SK-N-SH (cell line): ENCODE measurements at regions not wholly inside any gene's neighbourhood (a gene's known extent, or its start where the extent isn't known, plus 50 kb on each side); places are given as distances from the start of the nearest gene placed in this dataset.

ENCODE experiments used
- CTCF ChIA-PET: fragments of 300-600, 350-600 bp; formaldehyde crosslinking; extraction: SDS; loops from one replicate; lab custom pipeline; 2021; lab: Yijun Ruan, JAX
- POLR2A ChIA-PET: fragments of 350-600 bp; sonication (Branson Sonifier 250); formaldehyde crosslinking; extraction: SDS; loops from one replicate; lab custom pipeline; 2020; ENCODE audit warnings: antibody characterized with exemption, inconsistent platforms; lab: Yijun Ruan, JAX
- DNase-seq: peaks from one replicate; pipeline ENCODE4 v3.0.0; 2012
- H2AFZ ChIP-seq: fragments of 200-600 bp; sonication (generic); 2 replicates; pipeline ENCODE4 v1.8.1; 2016; ENCODE audit warnings: antibody characterized with exemption, mild to moderate bottlenecking, low read depth
- H3F3A ChIP-seq: fragments of 200-600 bp; sonication (generic); replicated peaks from 2 replicates; pipeline ENCODE3; 2016; ENCODE audit warnings: antibody characterized with exemption, mild to moderate bottlenecking; ENCODE audit not compliant: insufficient read depth
- H3K27ac ChIP-seq, 2 experiments: fragments of 200-500 bp in 1 of 2; fragments of 200-600 bp in 1 of 2; sonication (Bioruptor generic) in 1 of 2; sonication (generic), shearing (Covaris generic) in 1 of 2; 2 replicates each; pipeline versions ENCODE4 v1.5.1 to v1.6.1; 2014 to 2016; ENCODE audit warnings: low read depth in 2 of 2, inconsistent platforms in 1 of 2, low read length in 1 of 2, mild to moderate bottlenecking in 1 of 2, mixed read lengths in 1 of 2
- H3K27me3 ChIP-seq: fragments of 200-600 bp; sonication (generic), shearing (Covaris generic); 2 replicates; pipeline ENCODE4 v1.6.1; 2016; ENCODE audit warnings: mixed run types; ENCODE audit not compliant: insufficient read depth
- H3K36me3 ChIP-seq, 2 experiments: fragments of 200-500 bp in 1 of 2; fragments of 200-600 bp in 1 of 2; sonication (Bioruptor generic) in 1 of 2; sonication (generic) in 1 of 2; replicated peaks in 1 of 2; 2 replicates each; pipeline versions ENCODE3 to v1.5.1; 2014 to 2016; ENCODE audit warnings: low read length in 1 of 2, mild to moderate bottlenecking in 1 of 2; ENCODE audit not compliant: insufficient read depth in 2 of 2, control insufficient read depth in 1 of 2
- H3K4me1 ChIP-seq, 2 experiments: fragments of 200-500 bp in 1 of 2; fragments of 200-600 bp in 1 of 2; sonication (Bioruptor generic) in 1 of 2; sonication (generic), shearing (Covaris generic) in 1 of 2; 2 replicates each; pipeline versions ENCODE4 v1.5.1 to v1.6.1; 2014 to 2016; ENCODE audit warnings: low read depth in 1 of 2, low read length in 1 of 2, mixed run types in 1 of 2; ENCODE audit not compliant: insufficient read depth in 2 of 2, control insufficient read depth in 1 of 2
- H3K4me2 ChIP-seq: fragments of 200-600 bp; sonication (generic), shearing (Covaris generic); 2 replicates; pipeline ENCODE4 v1.6.1; 2017; ENCODE audit warnings: mixed run types
- H3K4me3 ChIP-seq, 2 experiments: fragments of 200-500 bp in 1 of 2; fragments of 200-600 bp in 1 of 2; sonication (Bioruptor generic) in 1 of 2; sonication (generic), shearing (Covaris generic) in 1 of 2; 2 replicates each; pipeline versions ENCODE4 v1.5.1 to v1.8.1; 2014 to 2016; ENCODE audit warnings: low read depth in 2 of 2, inconsistent platforms in 1 of 2, low read length in 1 of 2, mild to moderate bottlenecking in 1 of 2, mixed read lengths in 1 of 2, moderate library complexity in 1 of 2
- H3K79me2 ChIP-seq: fragments of 200-600 bp; sonication (generic); 2 replicates; pipeline ENCODE4 v1.8.1; 2017; ENCODE audit warnings: mild to moderate bottlenecking; ENCODE audit not compliant: insufficient read depth
- H3K9ac ChIP-seq: fragments of 200-600 bp; sonication (generic); 2 replicates; pipeline ENCODE4 v1.6.1; 2017; ENCODE audit warnings: mixed run types
- H3K9me2 ChIP-seq: fragments of 200-600 bp; sonication (generic); 2 replicates; pipeline ENCODE4 v1.6.1; 2017; ENCODE audit warnings: mixed run types
- H3K9me3 ChIP-seq: fragments of 200-600 bp; sonication (generic); 2 replicates; pipeline ENCODE4 v1.6.1; 2017; ENCODE audit warnings: mixed run types, mild to moderate bottlenecking, moderate library complexity
- H4K20me1 ChIP-seq: fragments of 200-600 bp; sonication (generic); 2 replicates; pipeline ENCODE4 v1.6.1; 2017; ENCODE audit warnings: mild to moderate bottlenecking, mixed run types; ENCODE audit not compliant: insufficient read depth
- CHD2 ChIP-seq: fragments of 150-350 bp; IDR thresholded peaks from 2 replicates; pipeline ENCODE4 v1.6.1; 2018; ENCODE audit warnings: low read length; ENCODE audit not compliant: partially characterized antibody
- FOXM1 ChIP-seq: IDR thresholded peaks from 2 replicates; pipeline ENCODE4 v1.4.0; 2012; ENCODE audit warnings: low read depth, mild to moderate bottlenecking
- GABPA ChIP-seq: IDR thresholded peaks from 2 replicates; pipeline ENCODE4 v1.4.0; 2012; ENCODE audit warnings: low read depth, mild to moderate bottlenecking
- GATA2 ChIP-seq: sonication (generic); formaldehyde crosslinking; IDR thresholded peaks from 2 replicates; pipeline ENCODE4 v1.5.0; 2020; ENCODE audit warnings: mild to moderate bottlenecking, missing genetic modification reagents
- MAX ChIP-seq: IDR thresholded peaks from 2 replicates; pipeline ENCODE4 v1.4.0; 2012; ENCODE audit warnings: low read depth
- NFIC ChIP-seq: IDR thresholded peaks from 2 replicates; pipeline ENCODE4 v1.4.0; 2012; ENCODE audit warnings: borderline replicate concordance
- NRF1 ChIP-seq: IDR thresholded peaks from 2 replicates; pipeline ENCODE4 v1.6.1; 2012; ENCODE audit warnings: low read depth, mild to moderate bottlenecking, low read length
- POLR2AphosphoS5 ChIP-seq: IDR thresholded peaks from 2 replicates; pipeline ENCODE4 v1.6.1; 2012; ENCODE audit warnings: low read depth, low read length
- RCOR1 ChIP-seq: fragments of 150-350 bp; IDR thresholded peaks from 2 replicates; pipeline ENCODE4 v1.6.1; 2017; ENCODE audit warnings: antibody characterized with exemption, low read length
- REST ChIP-seq: IDR thresholded peaks from 2 replicates; pipeline ENCODE4 v1.6.1; 2012; ENCODE audit warnings: mild to moderate bottlenecking, low read depth, low read length, moderate library complexity
- RFX5 ChIP-seq: IDR thresholded peaks from 2 replicates; pipeline ENCODE4 v1.6.1; 2012; ENCODE audit warnings: mild to moderate bottlenecking, improper control_type of control experiment, low read length
- RXRA ChIP-seq: IDR thresholded peaks from 2 replicates; pipeline ENCODE4 v1.4.0; 2012; ENCODE audit warnings: low read depth, mild to moderate bottlenecking, borderline replicate concordance
- TAF1 ChIP-seq: IDR thresholded peaks from 2 replicates; pipeline ENCODE4 v1.6.1; 2012; ENCODE audit warnings: low read depth, mild to moderate bottlenecking, low read length, moderate library complexity, borderline replicate concordance
- USF1 ChIP-seq: IDR thresholded peaks from 2 replicates; pipeline ENCODE4 v1.4.0; 2012; ENCODE audit warnings: low read depth, borderline replicate concordance
- USF2 ChIP-seq: fragments of 150-350 bp; IDR thresholded peaks from 2 replicates; pipeline ENCODE4 v1.6.1; 2017; ENCODE audit warnings: antibody characterized with exemption, low read length, low read depth, borderline replicate concordance
- ZBTB33 ChIP-seq: IDR thresholded peaks from 2 replicates; pipeline ENCODE4 v1.4.0; 2012; ENCODE audit warnings: low read depth, borderline replicate concordance
- WGBS: methylation state at CpG from one replicate; pipeline ENCODE4 v1.1.6; 2017; ENCODE audit warnings: low lambda C conversion rate; 5-methylcytosine and 5-hydroxymethylcytosine counted together

- TF ChIP-seq RXRA (no peak), FOXM1 (no peak), NRF1 (no peak), CHD2 (no peak), POLR2AphosphoS5 (no peak), NFIC (no peak), ZBTB33 (no peak), GABPA (no peak), GATA2 (CRISPR knock-in tag) (no peak), RFX5 (no peak), USF1 (no peak), TAF1 (no peak), USF2 (no peak), RCOR1 (no peak), REST (no peak), MAX (no peak)
- H3K4me3 ChIP-seq, result no peak overlapping the region
- no peak overlapping the region for H2AFZ ChIP-seq
- no peaks in the 10 kb centered on the region for H3K9me3 ChIP-seq
- no peak overlapping the region for H3K27ac ChIP-seq
- no peaks in the 10 kb centered on the region for H3K79me2 ChIP-seq
- no peaks in the 10 kb centered on the region for H3K4me1 ChIP-seq
- H4K20me1 ChIP-seq, result no peaks in the 10 kb centered on the region
- ChIA-PET CTCF (no interaction called here), POLR2A (no interaction called here)
- H3K9me2 ChIP-seq, result no peaks in the 10 kb centered on the region
- no peaks in the 10 kb centered on the region for H3F3A ChIP-seq
- H3K4me2 ChIP-seq, result no peak overlapping the region
- H3K27me3 ChIP-seq, result no peaks in the 10 kb centered on the region
- no peak overlapping the region for H3K9ac ChIP-seq
- H3K36me3 ChIP-seq, result no peaks in the 10 kb centered on the region
- 6% methylated on average over 3 of the region's 3 CpGs for WGBS
- DNase-seq, result no peak
Observed at GRCh38 chr1:14061204-14061603, 361.2 kb downstream of the PRDM2 start.
